ENCODE measurements at regions not wholly inside any gene's neighbourhood (a gene's known extent, or its start where the extent isn't known, plus 50 kb on each side); places are given as distances from the start of the nearest gene placed in this dataset.

- TF ChIP-seq ELK1 (IDR thresholded peaks at IDR 0.05; ENCODE audit: low read depth, low read length), result no peak
- TF ChIP-seq ATOH8 (CRISPR knock-in tag; IDR thresholded peaks at IDR 0.05; ENCODE audit: low read depth), result no peak
- no peak for TF ChIP-seq MAFK (IDR thresholded peaks at IDR 0.05; ENCODE audit: partially characterized antibody)
- no peak for TF ChIP-seq BCL3 (IDR thresholded peaks at IDR 0.05)
These were observed 1260.2 kb upstream of the SORCS1 start (continued) for GRCh38 chr10:108424656-108425055.

- Histone ChIP-seq H3K4me2 (no peak overlapping the region), H3K9me3 (no peaks in the 10 kb centered on the region; the same call in 2 of the 3 replicates), H3K4me1 (no peaks in the 10 kb centered on the region), H3K4me3 (no peak overlapping the region), H3K27ac (no peak overlapping the region)
- DNase-seq (ENCODE audit: low read depth in 1 of 2, low spot score in 1 of 2), result no peak
- POLR2A ChIA-PET, result no interaction called here
- no peak for FAIRE-seq
- CTCF ChIA-PET, result no interaction called here
- no peak for TF ChIP-seq JUN (IDR thresholded peaks at IDR 0.05)
- TF ChIP-seq EHMT2 (IDR thresholded peaks at IDR 0.05; ENCODE audit: low read depth), result no peak
- no peak for TF ChIP-seq HOXB5 (CRISPR knock-in tag; IDR thresholded peaks at IDR 0.05)
- TF ChIP-seq CBX2 (IDR thresholded peaks at IDR 0.05; ENCODE audit: borderline replicate concordance, low read depth), result no peak
- TF ChIP-seq RFX5 (IDR thresholded peaks at IDR 0.05), result no peak
- TF ChIP-seq FOXS1 (CRISPR knock-in tag; IDR thresholded peaks at IDR 0.05), result no peak
- no peak for TF ChIP-seq RCOR1 (IDR thresholded peaks at IDR 0.05; ENCODE audit: low read depth, low read length)
- no peak for TF ChIP-seq ESRRA (IDR thresholded peaks at IDR 0.05; ENCODE audit: borderline replicate concordance, low read length)
- no peak for TF ChIP-seq EHF (CRISPR knock-in tag; IDR thresholded peaks at IDR 0.05)
- TF ChIP-seq HDAC2 (IDR thresholded peaks at IDR 0.05), result no peak
- TF ChIP-seq RARB (CRISPR knock-in tag; IDR thresholded peaks at IDR 0.05), result no peak
- TF ChIP-seq HMGXB4 (CRISPR knock-in tag; IDR thresholded peaks at IDR 0.05; ENCODE audit: borderline replicate concordance), result no peak
- no peak for TF ChIP-seq MAX (IDR thresholded peaks at IDR 0.05)
- no peak for TF ChIP-seq ATOH8 (CRISPR knock-in tag; IDR thresholded peaks at IDR 0.05; ENCODE audit: low read depth)
- TF ChIP-seq SREBF2 (IDR thresholded peaks at IDR 0.05), result no peak
- no peak for TF ChIP-seq JUNB (IDR thresholded peaks at IDR 0.05)
- no peak for TF ChIP-seq POLR2AphosphoS2 (conservative IDR thresholded peaks at IDR 0.05; ENCODE audit: low read length)
- 2% methylated on average over 2 of the region's 2 CpGs for WGBS (ENCODE audit: missing lambda C conversion rate)
- no peak for ATAC-seq
These were observed 1257.8 kb upstream of the SORCS1 start for GRCh38 chr10:108422286-108422685.

- Histone ChIP-seq H3K4me1 (no peaks in the 10 kb centered on the region), H3K9me3 (no peaks in the 10 kb centered on the region; the same call in 2 of the 3 replicates), H3K4me2 (no peak overlapping the region), H3K4me3 (no peak overlapping the region), H3K27ac (no peak overlapping the region)
- DNase-seq (ENCODE audit: low read depth in 1 of 2, low spot score in 1 of 2), result no peak
- ChIA-PET CTCF (no interaction called here), POLR2A (no interaction called here)
- WGBS (ENCODE audit: missing lambda C conversion rate), result 31% methylated on average over 2 of the region's 2 CpGs
- FAIRE-seq, result no peak
- no peak for ATAC-seq
- TF ChIP-seq POLR2AphosphoS2 (conservative IDR thresholded peaks at IDR 0.05; ENCODE audit: low read length) (no peak), MAX (IDR thresholded peaks at IDR 0.05) (no peak), PBX3 (IDR thresholded peaks at IDR 0.05) (no peak), HOXB13 (CRISPR knock-in tag; IDR thresholded peaks at IDR 0.05; ENCODE audit: low read depth) (no peak), TFCP2L1 (CRISPR knock-in tag; IDR thresholded peaks at IDR 0.05) (no peak), MAZ (IDR thresholded peaks at IDR 0.05; ENCODE audit: borderline replicate concordance, low read depth, low read length) (no peak), NFE2L2 (conservative IDR thresholded peaks at IDR 0.05; ENCODE audit: low read length) (no peak), HMGXB4 (CRISPR knock-in tag; IDR thresholded peaks at IDR 0.05; ENCODE audit: borderline replicate concordance) (no peak)
These were observed 1256.8 kb upstream of the SORCS1 start for GRCh38 chr10:108421266-108421665.
